ENCODE measurements at regions not wholly inside any gene's neighbourhood (a gene's known extent, or its start where the extent isn't known, plus 50 kb on each side); places are given as distances from the start of the nearest gene placed in this dataset.

GRCh38 chr1:219792337-219793021, 135.9 kb downstream of the SLC30A10 start (continued):
- TF ChIP-seq ZBTB11 (CRISPR knock-in tag; IDR thresholded peaks at IDR 0.05) (no peak), SMAD5 (IDR thresholded peaks at IDR 0.05; ENCODE audit: low read depth) (no peak)

GRCh38 chr1:219791766-219792165, 136.6 kb downstream of the SLC30A10 start:
- Histone ChIP-seq H2AFZ (ENCODE audit: control insufficient read depth, low read depth, low read length) (no peak overlapping the region), H3K9ac (ENCODE audit: control insufficient read depth, insufficient read depth, low read length) (no peak overlapping the region), H4K20me1 (ENCODE audit: control insufficient read depth, insufficient read depth) (no peaks in the 10 kb centered on the region), H3K4me2 (ENCODE audit: control insufficient read depth, insufficient read depth) (no peak overlapping the region), H3K4me1 (ENCODE audit: control insufficient read depth, insufficient read depth, low read length) (peaks cover 3% of the 10 kb centered on the region; the same call in 1 of the 2 replicates), H3K4me3 (no peak overlapping the region), H3K36me3 (ENCODE audit: control insufficient read depth in 2 of 2, insufficient read depth in 2 of 2, low read length in 1 of 2) (no peaks in the 10 kb centered on the region), H3K27me3 (replicated peaks in 1 of 2; ENCODE audit: control insufficient read depth in 2 of 2, insufficient read depth in 2 of 2, low read length in 1 of 2) (no peaks in the 10 kb centered on the region; a peak in 2 of 4 replicates), H3K9me3 (replicated peaks; ENCODE audit: control insufficient read depth, insufficient read depth, low read length) (no peaks in the 10 kb centered on the region; the same call in 2 of the 3 replicates), H3K79me2 (ENCODE audit: control insufficient read depth, insufficient read depth, low read length) (no peaks in the 10 kb centered on the region), H3K27ac (ENCODE audit: control insufficient read depth, insufficient read depth) (no peak overlapping the region)
- RAD21 ChIA-PET (ENCODE audit: unreplicated experiment), result no interaction called here
- SMC1A ChIA-PET (ENCODE audit: uncharacterized antibody, unreplicated experiment), result no interaction called here
- ATAC-seq, result no peak
- 5% methylated on average over 2 of the region's 2 CpGs for WGBS (ENCODE audit: insufficient coverage, insufficient replicate concordance, low lambda C conversion rate, missing lambda C conversion rate)
- POLR2A ChIA-PET, result no interaction called here
- FAIRE-seq, result no peak
- intact Hi-C loops (cut with micrococcal nuclease; ENCODE audit: unreplicated experiment) (no loop called here), in situ Hi-C loops (cut with MboI) (no loop called here)
- no peak for DNase-seq (ENCODE audit: low read depth, low spot score)
- BruUV-seq (replicated peaks), result no TSS peak
- CTCF ChIA-PET, result no interaction called here
- TF ChIP-seq TAF1 (IDR thresholded peaks at IDR 0.05; ENCODE audit: borderline replicate concordance, low read depth, low read length) (no peak), YBX1 (IDR thresholded peaks at IDR 0.05) (no peak), ASH2L (IDR thresholded peaks at IDR 0.05; ENCODE audit: borderline replicate concordance, low read depth) (no peak), SREBF2 (IDR thresholded peaks at IDR 0.05; ENCODE audit: low read length) (no peak), DPF2 (IDR thresholded peaks at IDR 0.05) (no peak), CREM (IDR thresholded peaks at IDR 0.05; ENCODE audit: low read depth) (no peak), ZBED1 (IDR thresholded peaks at IDR 0.05; ENCODE audit: borderline replicate concordance) (no peak)
- TF ChIP-seq, protein P1, sequence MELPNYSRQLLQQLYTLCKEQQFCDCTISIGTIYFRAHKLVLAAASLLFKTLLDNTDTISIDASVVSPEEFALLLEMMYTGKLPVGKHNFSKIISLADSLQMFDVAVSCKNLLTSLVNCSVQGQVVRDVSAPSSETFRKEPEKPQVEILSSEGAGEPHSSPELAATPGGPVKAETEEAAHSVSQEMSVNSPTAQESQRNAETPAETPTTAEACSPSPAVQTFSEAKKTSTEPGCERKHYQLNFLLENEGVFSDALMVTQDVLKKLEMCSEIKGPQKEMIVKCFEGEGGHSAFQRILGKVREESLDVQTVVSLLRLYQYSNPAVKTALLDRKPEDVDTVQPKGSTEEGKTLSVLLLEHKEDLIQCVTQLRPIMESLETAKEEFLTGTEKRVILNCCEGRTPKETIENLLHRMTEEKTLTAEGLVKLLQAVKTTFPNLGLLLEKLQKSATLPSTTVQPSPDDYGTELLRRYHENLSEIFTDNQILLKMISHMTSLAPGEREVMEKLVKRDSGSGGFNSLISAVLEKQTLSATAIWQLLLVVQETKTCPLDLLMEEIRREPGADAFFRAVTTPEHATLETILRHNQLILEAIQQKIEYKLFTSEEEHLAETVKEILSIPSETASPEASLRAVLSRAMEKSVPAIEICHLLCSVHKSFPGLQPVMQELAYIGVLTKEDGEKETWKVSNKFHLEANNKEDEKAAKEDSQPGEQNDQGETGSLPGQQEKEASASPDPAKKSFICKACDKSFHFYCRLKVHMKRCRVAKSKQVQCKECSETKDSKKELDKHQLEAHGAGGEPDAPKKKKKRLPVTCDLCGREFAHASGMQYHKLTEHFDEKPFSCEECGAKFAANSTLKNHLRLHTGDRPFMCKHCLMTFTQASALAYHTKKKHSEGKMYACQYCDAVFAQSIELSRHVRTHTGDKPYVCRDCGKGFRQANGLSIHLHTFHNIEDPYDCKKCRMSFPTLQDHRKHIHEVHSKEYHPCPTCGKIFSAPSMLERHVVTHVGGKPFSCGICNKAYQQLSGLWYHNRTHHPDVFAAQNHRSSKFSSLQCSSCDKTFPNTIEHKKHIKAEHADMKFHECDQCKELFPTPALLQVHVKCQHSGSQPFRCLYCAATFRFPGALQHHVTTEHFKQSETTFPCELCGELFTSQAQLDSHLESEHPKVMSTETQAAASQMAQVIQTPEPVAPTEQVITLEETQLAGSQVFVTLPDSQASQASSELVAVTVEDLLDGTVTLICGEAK (IDR thresholded peaks at IDR 0.05; ENCODE audit: borderline replicate concordance), result no peak
- TF ChIP-seq, protein P2, sequence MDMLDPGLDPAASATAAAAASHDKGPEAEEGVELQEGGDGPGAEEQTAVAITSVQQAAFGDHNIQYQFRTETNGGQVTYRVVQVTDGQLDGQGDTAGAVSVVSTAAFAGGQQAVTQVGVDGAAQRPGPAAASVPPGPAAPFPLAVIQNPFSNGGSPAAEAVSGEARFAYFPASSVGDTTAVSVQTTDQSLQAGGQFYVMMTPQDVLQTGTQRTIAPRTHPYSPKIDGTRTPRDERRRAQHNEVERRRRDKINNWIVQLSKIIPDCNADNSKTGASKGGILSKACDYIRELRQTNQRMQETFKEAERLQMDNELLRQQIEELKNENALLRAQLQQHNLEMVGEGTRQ (IDR thresholded peaks at IDR 0.05; ENCODE audit: borderline replicate concordance, low read depth, low read length), result no peak
- TF ChIP-seq, protein P3, sequence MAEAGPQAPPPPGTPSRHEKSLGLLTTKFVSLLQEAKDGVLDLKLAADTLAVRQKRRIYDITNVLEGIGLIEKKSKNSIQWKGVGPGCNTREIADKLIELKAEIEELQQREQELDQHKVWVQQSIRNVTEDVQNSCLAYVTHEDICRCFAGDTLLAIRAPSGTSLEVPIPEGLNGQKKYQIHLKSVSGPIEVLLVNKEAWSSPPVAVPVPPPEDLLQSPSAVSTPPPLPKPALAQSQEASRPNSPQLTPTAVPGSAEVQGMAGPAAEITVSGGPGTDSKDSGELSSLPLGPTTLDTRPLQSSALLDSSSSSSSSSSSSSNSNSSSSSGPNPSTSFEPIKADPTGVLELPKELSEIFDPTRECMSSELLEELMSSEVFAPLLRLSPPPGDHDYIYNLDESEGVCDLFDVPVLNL (IDR thresholded peaks at IDR 0.05; ENCODE audit: low read depth, low read length), result no peak

Measured in GM12878 (cell line).